ENCODE measurements at regions not wholly inside any gene's neighbourhood (a gene's known extent, or its start where the extent isn't known, plus 50 kb on each side); places are given as distances from the start of the nearest gene placed in this dataset.
"Not testable (repeated sequence)": the region's sequence is repeated elsewhere in the genome, so short reads cannot be mapped to it uniquely, and the experiment has no call there.

- no peaks in the 10 kb centered on the region for H3K27me3 ChIP-seq
These were observed 83.8 kb upstream of the VRK1 start for GRCh38 chr14:96713426-96713825.

GRCh38 chr14:96714537-96714936 is 82.6 kb upstream of the VRK1 start:
- not testable (repeated sequence) for H3K4me3 ChIP-seq; H3K9me3 ChIP-seq; H3K36me3 ChIP-seq; H3K27me3 ChIP-seq; DNase-seq (ENCODE audit: low spot score); H3K27ac ChIP-seq; H3K4me1 ChIP-seq

More at GRCh38 chr14:96713426-96713825, 83.8 kb upstream of the VRK1 start:
- TF ChIP-seq, protein P1, sequence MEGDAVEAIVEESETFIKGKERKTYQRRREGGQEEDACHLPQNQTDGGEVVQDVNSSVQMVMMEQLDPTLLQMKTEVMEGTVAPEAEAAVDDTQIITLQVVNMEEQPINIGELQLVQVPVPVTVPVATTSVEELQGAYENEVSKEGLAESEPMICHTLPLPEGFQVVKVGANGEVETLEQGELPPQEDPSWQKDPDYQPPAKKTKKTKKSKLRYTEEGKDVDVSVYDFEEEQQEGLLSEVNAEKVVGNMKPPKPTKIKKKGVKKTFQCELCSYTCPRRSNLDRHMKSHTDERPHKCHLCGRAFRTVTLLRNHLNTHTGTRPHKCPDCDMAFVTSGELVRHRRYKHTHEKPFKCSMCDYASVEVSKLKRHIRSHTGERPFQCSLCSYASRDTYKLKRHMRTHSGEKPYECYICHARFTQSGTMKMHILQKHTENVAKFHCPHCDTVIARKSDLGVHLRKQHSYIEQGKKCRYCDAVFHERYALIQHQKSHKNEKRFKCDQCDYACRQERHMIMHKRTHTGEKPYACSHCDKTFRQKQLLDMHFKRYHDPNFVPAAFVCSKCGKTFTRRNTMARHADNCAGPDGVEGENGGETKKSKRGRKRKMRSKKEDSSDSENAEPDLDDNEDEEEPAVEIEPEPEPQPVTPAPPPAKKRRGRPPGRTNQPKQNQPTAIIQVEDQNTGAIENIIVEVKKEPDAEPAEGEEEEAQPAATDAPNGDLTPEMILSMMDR (IDR thresholded peaks at IDR 0.05), result no peak
- H3K27ac ChIP-seq, result no peak overlapping the region
- no peaks in the 10 kb centered on the region for H3K36me3 ChIP-seq
- DNase-seq (ENCODE audit: low spot score), result no peak
- H3K4me1 ChIP-seq, result no peaks in the 10 kb centered on the region
- H3K4me3 ChIP-seq, result no peak overlapping the region
- no peaks in the 10 kb centered on the region for H3K9me3 ChIP-seq

DNA sequence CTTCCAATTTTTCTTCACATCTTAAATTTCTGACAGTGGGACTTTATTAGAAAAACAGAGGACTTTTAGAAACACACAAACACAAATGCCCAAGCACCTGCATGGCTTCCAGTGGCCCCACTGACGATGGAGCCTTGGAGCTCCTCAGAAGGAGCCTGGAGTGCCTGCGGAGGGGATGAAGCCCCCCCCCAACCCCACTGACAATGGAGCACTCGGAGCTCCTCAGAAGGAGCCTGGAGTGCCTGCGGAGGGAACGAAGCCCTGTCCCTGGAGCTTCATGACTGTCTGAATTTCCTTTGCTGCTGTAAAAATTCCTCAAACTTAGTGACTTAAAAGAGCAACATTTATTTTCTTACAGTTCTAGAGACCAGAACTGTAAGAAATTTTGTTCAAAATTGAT is 80.1 kb upstream of the VRK1 start:
- Histone ChIP-seq H3K9me3 (no peaks in the 10 kb centered on the region), H3K27ac (no peak overlapping the region), H3K4me1 (no peaks in the 10 kb centered on the region), H3K27me3 (no peaks in the 10 kb centered on the region), H3K4me3 (no peak overlapping the region), H3K36me3 (no peaks in the 10 kb centered on the region)
- TF ChIP-seq, protein P1 (IDR thresholded peaks at IDR 0.05), result no peak
- no peak for DNase-seq (ENCODE audit: low spot score)

DNA sequence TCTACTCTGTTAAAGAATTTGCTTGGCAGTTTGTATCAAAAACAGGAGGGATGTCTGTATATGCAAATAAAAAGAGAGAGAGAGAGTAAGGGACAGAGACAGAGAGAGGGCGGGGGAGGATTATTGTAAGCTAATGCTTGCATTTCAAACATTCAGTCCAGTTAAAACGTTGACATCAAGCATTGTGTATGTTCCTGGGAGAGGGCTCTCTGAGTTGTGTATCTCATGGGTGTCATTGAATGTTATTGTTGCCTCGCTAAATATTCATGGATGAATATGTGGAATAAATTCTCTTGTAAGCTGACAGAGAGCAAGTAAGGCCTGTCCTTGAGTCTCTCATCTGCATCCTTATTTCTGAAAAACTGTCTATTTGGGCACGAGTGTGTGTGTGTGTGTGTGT is 78.8 kb upstream of the VRK1 start:
- Histone ChIP-seq H3K27ac (no peak overlapping the region), H3K27me3 (no peaks in the 10 kb centered on the region), H3K36me3 (no peaks in the 10 kb centered on the region), H3K4me1 (no peaks in the 10 kb centered on the region), H3K4me3 (no peak overlapping the region), H3K9me3 (no peaks in the 10 kb centered on the region)
- TF ChIP-seq, protein P1 (IDR thresholded peaks at IDR 0.05), result no peak
- no peak for DNase-seq (ENCODE audit: low spot score)

DNA sequence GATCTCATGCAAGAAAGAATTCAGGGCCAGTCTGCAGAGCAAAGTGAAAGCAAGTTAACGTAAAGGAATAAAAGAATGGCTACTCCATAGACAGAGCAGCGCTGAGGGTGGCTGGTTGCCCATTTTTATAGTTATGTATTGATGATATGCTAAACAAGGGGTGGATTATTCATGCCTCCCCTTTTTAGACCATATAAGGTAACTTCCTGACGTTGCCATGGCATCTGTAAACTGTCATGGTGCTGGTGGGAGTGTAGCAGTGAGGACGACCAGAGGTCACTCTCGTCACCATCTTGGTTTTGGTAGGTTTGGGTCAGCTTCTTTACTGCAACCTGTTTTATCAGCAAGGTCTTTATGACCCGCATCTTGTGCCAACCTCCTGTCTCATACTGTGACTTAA is 76.5 kb upstream of the VRK1 start:
- not testable (repeated sequence) for H3K27ac ChIP-seq; DNase-seq (ENCODE audit: low spot score); H3K4me1 ChIP-seq; H3K9me3 ChIP-seq; H3K27me3 ChIP-seq; H3K36me3 ChIP-seq; H3K4me3 ChIP-seq

DNA sequence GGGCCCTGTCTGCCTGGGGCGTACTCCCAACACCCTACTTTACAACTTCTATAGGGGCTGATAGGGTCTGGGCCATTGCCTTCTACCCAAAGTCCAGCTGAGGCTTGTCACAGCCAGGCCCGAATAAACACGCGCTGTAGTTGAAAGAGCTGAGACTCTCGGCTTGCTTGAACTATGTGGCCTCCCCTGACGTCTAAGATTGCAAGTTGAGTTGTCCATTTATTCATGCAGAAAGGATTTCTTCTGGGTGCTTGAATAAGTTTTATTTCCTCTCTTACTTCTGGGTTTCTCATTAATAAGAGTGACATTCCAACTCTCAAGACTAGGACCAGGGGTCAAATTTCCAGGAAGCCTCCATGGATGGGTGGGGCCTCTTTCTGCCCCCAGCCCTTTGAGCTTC is 74.4 kb upstream of the VRK1 start:
- H3K4me3 ChIP-seq, result no peak overlapping the region
- H3K27ac ChIP-seq, result no peak overlapping the region
- no peak for DNase-seq (ENCODE audit: low spot score)
- no peaks in the 10 kb centered on the region for H3K36me3 ChIP-seq
- no peaks in the 10 kb centered on the region for H3K9me3 ChIP-seq
- TF ChIP-seq, protein P1 (IDR thresholded peaks at IDR 0.05), result no peak
- no peaks in the 10 kb centered on the region for H3K27me3 ChIP-seq
- H3K4me1 ChIP-seq, result no peaks in the 10 kb centered on the region

DNA sequence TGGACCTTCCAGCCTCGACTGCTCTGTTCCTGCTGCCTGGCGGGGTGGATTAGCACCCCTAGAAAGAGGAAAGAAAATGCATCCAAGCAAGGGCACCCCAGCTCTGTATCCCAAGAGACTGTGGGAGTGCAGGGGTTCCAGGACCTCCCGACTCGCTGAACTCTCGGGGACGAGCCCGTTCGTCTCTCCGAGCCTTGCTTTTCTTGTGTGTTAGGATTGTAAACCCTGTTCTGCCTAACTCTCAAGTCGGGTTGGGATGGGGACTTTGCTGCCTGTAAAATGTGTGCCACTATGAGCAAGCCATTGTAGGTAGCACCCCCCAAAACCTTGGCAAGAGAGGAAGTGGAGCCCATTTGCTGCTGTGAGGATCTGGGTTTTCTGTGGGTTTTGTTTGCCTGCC is 73.2 kb upstream of the VRK1 start:
- TF ChIP-seq, protein P1 (IDR thresholded peaks at IDR 0.05), result no peak
- Histone ChIP-seq H3K27me3 (no peaks in the 10 kb centered on the region), H3K4me3 (no peak overlapping the region), H3K36me3 (no peaks in the 10 kb centered on the region), H3K4me1 (no peaks in the 10 kb centered on the region), H3K9me3 (no peaks in the 10 kb centered on the region), H3K27ac (no peak overlapping the region)
- DNase-seq (ENCODE audit: low spot score), result no peak

Measured in right atrium auricular region (tissue), 2 donors.